OCI-LY7 (cell line): ENCODE measurements at regions not wholly inside any gene's neighbourhood (a gene's known extent, or its start where the extent isn't known, plus 50 kb on each side); places are given as distances from the start of the nearest gene placed in this dataset.

Experiments
- CTCF ChIP-seq: fragments of 200-600 bp; sonication (generic); conservative IDR thresholded peaks from 2 replicates; pipeline ENCODE4 v1.5.1; 2014; ENCODE audit warnings: mild to moderate bottlenecking, antibody characterized with exemption, low read length, moderate library complexity, mixed read lengths
- EZH2phosphoT487 ChIP-seq: fragments of 200-600 bp; sonication (generic); IDR thresholded peaks from 2 replicates; pipeline ENCODE4 v1.6.1; 2018; ENCODE audit warnings: low read depth, borderline replicate concordance, mild to moderate bottlenecking, mixed run types, antibody characterized with exemption, low read length, moderate library complexity, mixed read lengths

GRCh38 chr2:187143537-187143936 lies 294.6 kb upstream of the ZSWIM2 start:
- TF ChIP-seq CTCF (no peak), EZH2phosphoT487 (no peak)
